B cell (primary cell): ENCODE measurements at regions not wholly inside any gene's neighbourhood (a gene's known extent, or its start where the extent isn't known, plus 50 kb on each side); places are given as distances from the start of the nearest gene placed in this dataset.

ENCODE experiments used
- ATAC-seq: fragments of 200-7000 bp; cut with Tn5 transposase; one replicate; pipeline ENCODE4 v1.10.0; 2021; ENCODE audit warnings: low read depth, mild to moderate bottlenecking, moderate number of reproducible peaks, moderate library complexity
- CTCF ChIA-PET: fragments of 350-600 bp; sonication (Branson Sonifier 250); formaldehyde crosslinking; loops from one replicate; lab custom pipeline; 2021; ENCODE audit warnings: antibody characterized with exemption, inconsistent platforms; lab: Charles Lee
- POLR2A ChIA-PET: fragments of 350-600 bp; sonication (Branson Sonifier 250); formaldehyde crosslinking; loops from one replicate; lab custom pipeline; 2021; ENCODE audit warnings: antibody characterized with exemption; lab: Charles Lee
- DNase-seq: peaks from one replicate; pipeline ENCODE4 v3.0.0; 2013
- H2AFZ ChIP-seq: 2 replicates; pipeline ENCODE4 v1.6.1; 2012; ENCODE audit warnings: mild to moderate bottlenecking, low read depth, low read length; ENCODE audit not compliant: insufficient read depth, poor library complexity, severe bottlenecking
- H3K27ac ChIP-seq, 2 donors: 1 replicate in 1 of 2; 2 replicates in 1 of 2; pipeline ENCODE4 v1.5.1; 2012 to 2013; ENCODE audit warnings: low read length in 2 of 2, mild to moderate bottlenecking in 2 of 2, moderate library complexity in 1 of 2
- H3K27me3 ChIP-seq, 4 experiments: fragments of 200-600 bp in 1 of 4; sonication (generic) in 1 of 4; replicated peaks in 1 of 4; 1 replicate in 2 of 4; 2 replicates in 2 of 4; pipeline versions ENCODE4 v1.6.1 to v1.7.0; 2013 to 2016; ENCODE audit warnings: low read length in 3 of 4, mild to moderate bottlenecking in 2 of 4, mixed read lengths in 1 of 4, moderate library complexity in 1 of 4; ENCODE audit not compliant: insufficient read depth in 4 of 4, control insufficient read depth in 3 of 4; ENCODE audit errors: control extremely low read depth in 1 of 4
- H3K36me3 ChIP-seq, 2 experiments: replicated peaks in 1 of 2; 1 replicate in 1 of 2; 2 replicates in 1 of 2; pipeline versions ENCODE4 v1.6.1 to v1.7.1; 2013; ENCODE audit warnings: low read length in 1 of 2; ENCODE audit not compliant: insufficient read depth in 2 of 2, control insufficient read depth in 1 of 2; ENCODE audit errors: control extremely low read depth in 1 of 2, extremely low read depth in 1 of 2
- H3K4me1 ChIP-seq, 2 donors: fragments of 200-600 bp in 1 of 2; sonication (generic) in 1 of 2; 1 replicate in 1 of 2; 2 replicates in 1 of 2; pipeline versions ENCODE4 v1.5.1 to v1.6.1; 2013 to 2017; ENCODE audit warnings: low read length in 2 of 2; ENCODE audit not compliant: control insufficient read depth in 2 of 2, insufficient read depth in 2 of 2
- H3K4me2 ChIP-seq: replicated peaks from 2 replicates; pipeline ENCODE3; 2012; ENCODE audit warnings: mild to moderate bottlenecking, low read depth, low read length; ENCODE audit not compliant: poor library complexity, severe bottlenecking
- H3K4me3 ChIP-seq, 5 experiments: fragments of 200-600 bp in 1 of 5; sonication (generic) in 1 of 5; 1 replicate in 3 of 5; 2 replicates in 2 of 5; pipeline versions ENCODE4 v1.5.1 to v1.7.0; 2011 to 2016; ENCODE audit warnings: low read length in 4 of 5, mild to moderate bottlenecking in 4 of 5, low read depth in 2 of 5, control low read depth in 1 of 5, moderate library complexity in 1 of 5; ENCODE audit not compliant: insufficient read depth in 1 of 5; ENCODE audit errors: control extremely low read depth in 1 of 5, extremely low read depth in 1 of 5
- H3K79me2 ChIP-seq: fragments of 200-600 bp; sonication (generic); one replicate; pipeline ENCODE4 v1.6.0; 2016; ENCODE audit warnings: low read length; ENCODE audit not compliant: control insufficient read depth, insufficient read depth
- H3K9ac ChIP-seq: fragments of 200-600 bp; sonication (generic); 2 replicates; pipeline ENCODE4 v1.6.1; 2017; ENCODE audit warnings: mild to moderate bottlenecking, low read length, moderate library complexity
- H3K9me3 ChIP-seq, 3 donors: one replicate each; pipeline versions ENCODE4 v1.6.1 to v1.7.1; 2013; ENCODE audit warnings: low read length in 2 of 3; ENCODE audit not compliant: control insufficient read depth in 2 of 3, insufficient read depth in 1 of 3; ENCODE audit errors: control extremely low read depth in 1 of 3
- H4K20me1 ChIP-seq: 2 replicates; pipeline ENCODE4 v1.6.0; 2012; ENCODE audit warnings: mild to moderate bottlenecking, low read length; ENCODE audit not compliant: insufficient read depth, control insufficient read depth, poor library complexity, severe bottlenecking
- H3K27ac Mint-ChIP-seq: one replicate; pipeline ENCODE4 v1.8.0; 2021; ENCODE audit warnings: mixed read lengths
- H3K27me3 Mint-ChIP-seq: one replicate; pipeline ENCODE4 v1.8.0; 2021; ENCODE audit warnings: mixed read lengths
- H3K4me1 Mint-ChIP-seq: one replicate; pipeline ENCODE4 v1.8.0; 2021; ENCODE audit warnings: mixed read lengths
- H3K4me3 Mint-ChIP-seq: one replicate; pipeline ENCODE4 v1.8.0; 2021; ENCODE audit warnings: mixed read lengths
- H3K9me3 Mint-ChIP-seq: one replicate; pipeline ENCODE4 v1.8.0; 2022; ENCODE audit warnings: mixed read lengths; ENCODE audit not compliant: insufficient read depth
- EZH2 ChIP-seq: IDR thresholded peaks from 2 replicates; pipeline ENCODE4 v1.6.1; 2012; ENCODE audit warnings: borderline replicate concordance, low read depth, mild to moderate bottlenecking, moderate library complexity, low read length; ENCODE audit not compliant: insufficient read depth, poor library complexity, severe bottlenecking
- WGBS: methylation state at CpG from one replicate; pipeline ENCODE4 v1.1.5; 2013; ENCODE audit warnings: missing lambda C conversion rate; ENCODE audit not compliant: insufficient coverage; 5-methylcytosine and 5-hydroxymethylcytosine counted together
- intact Hi-C: fragments of 100-400 bp; cut with micrococcal nuclease; formaldehyde crosslinking; loops from one replicate; pipeline ENCODE4 v1.10.0; 2022
- TF ChIP-seq, protein P1 (sequence below): fragments of 200-600 bp; IDR thresholded peaks from one replicate; pipeline ENCODE4 v1.8.0; 2022; ENCODE audit warnings: antibody characterized with exemption, mild to moderate bottlenecking

DNA sequence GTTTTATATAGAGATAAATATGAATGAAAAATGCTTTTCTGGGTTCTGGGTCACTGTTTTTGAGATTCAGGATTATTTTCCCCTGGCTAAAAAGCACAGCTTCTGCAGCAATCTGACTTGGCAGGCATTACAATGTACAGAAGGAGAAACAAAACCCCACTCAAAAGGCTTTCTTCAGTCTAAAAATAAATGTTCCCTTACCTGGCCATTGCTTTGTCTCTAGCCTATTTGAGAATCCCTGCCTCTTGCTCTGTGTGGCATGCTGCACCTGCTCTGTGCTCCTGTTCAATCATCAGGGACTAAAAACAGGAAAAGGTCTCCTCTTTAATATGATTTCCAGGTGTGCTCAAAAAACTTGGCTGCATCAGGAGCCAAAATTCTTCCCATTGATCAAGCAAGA lies 187.4 kb upstream of the STAC start:
- H3K9ac ChIP-seq, result no peak overlapping the region
- no peak for TF ChIP-seq EZH2
- TF ChIP-seq, protein P1, sequence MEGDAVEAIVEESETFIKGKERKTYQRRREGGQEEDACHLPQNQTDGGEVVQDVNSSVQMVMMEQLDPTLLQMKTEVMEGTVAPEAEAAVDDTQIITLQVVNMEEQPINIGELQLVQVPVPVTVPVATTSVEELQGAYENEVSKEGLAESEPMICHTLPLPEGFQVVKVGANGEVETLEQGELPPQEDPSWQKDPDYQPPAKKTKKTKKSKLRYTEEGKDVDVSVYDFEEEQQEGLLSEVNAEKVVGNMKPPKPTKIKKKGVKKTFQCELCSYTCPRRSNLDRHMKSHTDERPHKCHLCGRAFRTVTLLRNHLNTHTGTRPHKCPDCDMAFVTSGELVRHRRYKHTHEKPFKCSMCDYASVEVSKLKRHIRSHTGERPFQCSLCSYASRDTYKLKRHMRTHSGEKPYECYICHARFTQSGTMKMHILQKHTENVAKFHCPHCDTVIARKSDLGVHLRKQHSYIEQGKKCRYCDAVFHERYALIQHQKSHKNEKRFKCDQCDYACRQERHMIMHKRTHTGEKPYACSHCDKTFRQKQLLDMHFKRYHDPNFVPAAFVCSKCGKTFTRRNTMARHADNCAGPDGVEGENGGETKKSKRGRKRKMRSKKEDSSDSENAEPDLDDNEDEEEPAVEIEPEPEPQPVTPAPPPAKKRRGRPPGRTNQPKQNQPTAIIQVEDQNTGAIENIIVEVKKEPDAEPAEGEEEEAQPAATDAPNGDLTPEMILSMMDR, result no peak
- Mint-ChIP-seq H3K4me3 (no peak overlapping the region), H3K4me1 (no peaks in the 10 kb centered on the region), H3K9me3 (no peaks in the 10 kb centered on the region), H3K27me3 (no peaks in the 10 kb centered on the region), H3K27ac (no peak overlapping the region)
- intact Hi-C loops, result no loop called here
- H3K27ac ChIP-seq, result no peak overlapping the region
- ATAC-seq, result no peak
- no peaks in the 10 kb centered on the region for H3K27me3 ChIP-seq
- no peaks in the 10 kb centered on the region for H3K79me2 ChIP-seq
- H3K36me3 ChIP-seq, result no peaks in the 10 kb centered on the region
- ChIA-PET POLR2A (no interaction called here), CTCF (no interaction called here)
- DNase-seq, result no peak
- no peaks in the 10 kb centered on the region for H3K4me1 ChIP-seq
- H3K9me3 ChIP-seq, result peaks cover 0 to 1% (median 0%) of the 10 kb centered on the region in 3 donors
- no peak overlapping the region for H2AFZ ChIP-seq
- no peaks in the 10 kb centered on the region for H4K20me1 ChIP-seq
- H3K4me2 ChIP-seq, result no peak overlapping the region
- H3K4me3 ChIP-seq, result no peak overlapping the region

DNA sequence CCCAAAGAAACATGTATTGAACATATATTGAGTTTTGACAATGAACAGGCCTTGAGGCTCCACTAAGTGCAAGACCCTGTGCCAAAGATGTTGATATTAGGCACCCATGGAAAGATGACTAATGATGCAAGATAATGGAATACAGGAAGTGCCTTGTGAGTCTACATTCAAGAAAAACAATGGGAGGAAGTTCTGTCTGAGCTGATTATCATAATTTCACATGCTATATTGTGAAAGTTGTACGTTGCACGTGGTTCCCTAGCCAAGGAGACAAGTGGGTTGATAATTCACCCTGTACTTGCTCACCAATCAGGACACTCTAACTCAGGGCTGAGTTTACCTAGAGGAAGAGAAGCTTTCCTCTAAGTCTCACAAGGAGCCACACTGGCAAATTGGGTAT lies 186.9 kb upstream of the STAC start:
- ChIA-PET POLR2A (no interaction called here), CTCF (no interaction called here)
- Mint-ChIP-seq H3K27ac (no peak overlapping the region), H3K27me3 (no peaks in the 10 kb centered on the region), H3K4me3 (no peak overlapping the region), H3K9me3 (no peaks in the 10 kb centered on the region), H3K4me1 (no peaks in the 10 kb centered on the region)
- H3K9me3 ChIP-seq, result peaks cover 0 to 1% (median 0%) of the 10 kb centered on the region in 3 donors
- H3K9ac ChIP-seq, result no peak overlapping the region
- H3K36me3 ChIP-seq, result no peaks in the 10 kb centered on the region
- H4K20me1 ChIP-seq, result no peaks in the 10 kb centered on the region
- no peak for DNase-seq
- no peak overlapping the region for H3K4me3 ChIP-seq
- no peak overlapping the region for H3K27ac ChIP-seq
- no CpG with 5 or more reads among the region's 2 CpGs for WGBS
- no peaks in the 10 kb centered on the region for H3K27me3 ChIP-seq
- no peaks in the 10 kb centered on the region for H3K79me2 ChIP-seq
- no peak overlapping the region for H2AFZ ChIP-seq
- no peak for TF ChIP-seq EZH2
- TF ChIP-seq, protein P1, result no peak
- H3K4me2 ChIP-seq, result no peak overlapping the region
- no peaks in the 10 kb centered on the region for H3K4me1 ChIP-seq
- intact Hi-C loops, result no loop called here
- no peak for ATAC-seq
